GM12878 (cell line): ENCODE measurements at regions not wholly inside any gene's neighbourhood (a gene's known extent, or its start where the extent isn't known, plus 50 kb on each side); places are given as distances from the start of the nearest gene placed in this dataset.

ENCODE experiments used
- ATAC-seq: fragments of 200-7000 bp; cut with Tn5 transposase; 3 replicates; pipeline ENCODE4 v1.9.1; 2020; ENCODE audit warnings: mild to moderate bottlenecking, moderate library complexity
- BruUV-seq: library from RNA; stranded (reverse); fragments of 400-500 nt; replicated peaks from 2 replicates; lab custom pipeline; 2021; lab: Mats Ljungman, UMichigan
- CTCF ChIA-PET: fragments of 300-600 bp; sonication (Branson Sonifier 250); formaldehyde crosslinking; extraction: SDS; loops from one replicate; lab custom pipeline; 2021; ENCODE audit warnings: inconsistent platforms; lab: Yijun Ruan, JAX
- POLR2A ChIA-PET: fragments of 350-600 bp; formaldehyde crosslinking; extraction: SDS; loops from one replicate; lab custom pipeline; 2021; ENCODE audit warnings: inconsistent platforms; lab: Charles Lee
- RAD21 ChIA-PET: fragments of 300-600 bp; sonication (Branson Sonifier 250); formaldehyde crosslinking; loops from one replicate; lab custom pipeline; 2023; ENCODE audit warnings: antibody characterized with exemption; ENCODE audit not compliant: unreplicated experiment; lab: Charles Lee
- SMC1A ChIA-PET: fragments of 300-600 bp; sonication (Branson Sonifier 250); formaldehyde crosslinking; loops from one replicate; lab custom pipeline; 2023; ENCODE audit not compliant: unreplicated experiment, uncharacterized antibody; lab: Charles Lee
- DNase-seq: peaks from one replicate; pipeline ENCODE4 v3.0.0-alpha.2; 2011; ENCODE audit warnings: low read depth, low spot score
- FAIRE-seq: peaks from 3 replicates; lab custom pipeline; 2011; peaks lifted over from hg19 to GRCh38; lab: Jason Lieb, UNC
- H2AFZ ChIP-seq: 2 replicates; pipeline ENCODE4 v1.6.0; 2011; ENCODE audit warnings: low read depth, low read length, control low read depth; ENCODE audit not compliant: control insufficient read depth
- H3K27ac ChIP-seq: 2 replicates; pipeline ENCODE4 v1.5.1; 2011; ENCODE audit warnings: control low read depth; ENCODE audit not compliant: control insufficient read depth, insufficient read depth
- H3K27me3 ChIP-seq, 2 experiments: replicated peaks in 1 of 2; 2 replicates each; pipeline versions ENCODE4 v1.6.0 to v1.6.1; 2011; ENCODE audit warnings: low read length in 1 of 2; ENCODE audit not compliant: control insufficient read depth in 2 of 2, insufficient read depth in 2 of 2
- H3K36me3 ChIP-seq, 2 experiments: 2 replicates each; pipeline ENCODE4 v1.5.1; 2011; ENCODE audit warnings: low read length in 1 of 2; ENCODE audit not compliant: control insufficient read depth in 2 of 2, insufficient read depth in 2 of 2
- H3K4me1 ChIP-seq: 2 replicates; pipeline ENCODE4 v1.6.1; 2011; ENCODE audit warnings: mild to moderate bottlenecking, low read length, moderate library complexity, mixed read lengths; ENCODE audit not compliant: control insufficient read depth, insufficient read depth
- H3K4me2 ChIP-seq: 2 replicates; pipeline ENCODE4 v1.6.0; 2011; ENCODE audit warnings: control low read depth; ENCODE audit not compliant: control insufficient read depth, insufficient read depth
- H3K4me3 ChIP-seq: fragments of 200-600 bp; sonication (generic); 2 replicates; pipeline ENCODE4 v1.5.1; 2016
- H3K79me2 ChIP-seq: 2 replicates; pipeline ENCODE4 v1.6.0; 2011; ENCODE audit warnings: low read length; ENCODE audit not compliant: control insufficient read depth, insufficient read depth
- H3K9ac ChIP-seq: 2 replicates; pipeline ENCODE4 v1.8.0; 2011; ENCODE audit warnings: low read length, control low read depth, mixed read lengths; ENCODE audit not compliant: control insufficient read depth, insufficient read depth
- H3K9me3 ChIP-seq: replicated peaks from 3 replicates; pipeline ENCODE4 v1.5.1; 2011; ENCODE audit warnings: mild to moderate bottlenecking, low read length; ENCODE audit not compliant: control insufficient read depth, insufficient read depth
- H4K20me1 ChIP-seq: 2 replicates; pipeline ENCODE4 v1.6.0; 2011; ENCODE audit not compliant: control insufficient read depth, insufficient read depth
- BRCA1 ChIP-seq: IDR thresholded peaks from 2 replicates; pipeline ENCODE4 v1.6.1; 2011; ENCODE audit warnings: low read depth, low read length, improper control_type of control experiment
- CTCF ChIP-seq, 3 experiments: IDR thresholded peaks in 2 of 3; conservative IDR thresholded peaks in 1 of 3; 2 replicates each; pipeline ENCODE4 v1.5.1; 2011; ENCODE audit warnings: low read depth in 3 of 3, low read length in 3 of 3, mild to moderate bottlenecking in 3 of 3, control low read depth in 2 of 3, moderate library complexity in 2 of 3, inconsistent platforms in 1 of 3, mixed read lengths in 1 of 3; ENCODE audit not compliant: control insufficient read depth in 2 of 3, insufficient read depth in 1 of 3; ENCODE audit errors: extremely low read depth in 1 of 3
- RAD21 ChIP-seq: IDR thresholded peaks from 2 replicates; pipeline ENCODE4 v1.6.1; 2011; ENCODE audit warnings: mild to moderate bottlenecking, low read depth, low read length, moderate library complexity; ENCODE audit not compliant: insufficient read depth
- SMC3 ChIP-seq: IDR thresholded peaks from 2 replicates; pipeline ENCODE4 v1.6.1; 2011; ENCODE audit warnings: low read length, improper control_type of control experiment, borderline replicate concordance
- ZNF687 ChIP-seq: fragments of 450-650 bp; IDR thresholded peaks from 2 replicates; pipeline ENCODE4 v1.6.1; 2017; ENCODE audit warnings: mild to moderate bottlenecking, moderate library complexity
- in situ Hi-C: fragments of 300-500 bp; cut with MboI; formaldehyde crosslinking; loops from 9 replicates; pipeline ENCODE4 v1.14.3; 2018; ENCODE audit warnings: mixed read lengths
- intact Hi-C: fragments of 100-400 bp; cut with micrococcal nuclease; formaldehyde crosslinking; loops from one replicate; pipeline ENCODE4 v1.14.2; 2022; ENCODE audit not compliant: unreplicated experiment

GRCh38 chr10:28250782-28251181, 52.1 kb downstream of the MPP7 start:
- no peak for DNase-seq
- Histone ChIP-seq H3K27ac (no peak overlapping the region), H3K27me3 (no peaks in the 10 kb centered on the region; a peak in 1 of 4 replicates), H3K79me2 (no peaks in the 10 kb centered on the region), H3K4me2 (no peak overlapping the region), H3K36me3 (no peaks in the 10 kb centered on the region), H3K9ac (no peak overlapping the region), H3K4me1 (no peaks in the 10 kb centered on the region), H3K4me3 (no peak overlapping the region), H2AFZ (no peak overlapping the region), H4K20me1 (no peaks in the 10 kb centered on the region), H3K9me3 (no peaks in the 10 kb centered on the region)
- in situ Hi-C loops, result no loop called here
- ChIA-PET POLR2A (no interaction called here), CTCF (interaction anchor here (1.0 to 4.2 kb wide), 8 partner anchors 10 to 151 kb away, joined by 3 to 77 read pairs (median 6); no protein-coding TSS in a partner anchor), SMC1A (interaction anchor here (1.0 to 3.8 kb wide), 6 partner anchors 31 to 143 kb away, joined by 3 to 39 read pairs (median 6); no protein-coding TSS in a partner anchor)
- peak; percentile 32; the same call in 1 of the 3 replicates for ATAC-seq
- intact Hi-C loops, result loop anchor here (1.0 kb wide), 1 partner anchor 132 kb away; no protein-coding TSS in a partner anchor
- FAIRE-seq, result no peak
- no TSS peak for BruUV-seq
- TF ChIP-seq RAD21 (peak; percentile 60), BRCA1 (no peak), ZNF687 (no peak), SMC3 (peak; percentile 62; the same call in 1 of the 2 replicates), CTCF (IDR thresholded peaks at IDR 0.05 in 2 of 3, conservative IDR thresholded peaks at IDR 0.05 in 1 of 3; ENCODE audit: control insufficient read depth in 2 of 3, extremely low read depth in 1 of 3, insufficient read depth in 1 of 3, low read depth in 3 of 3, low read length in 3 of 3) (peak in 2 of 3 experiments; percentile 43 to 52; a peak in 3 of 6 replicates)
- TF ChIP-seq, all 136 proteins: peak for 3
- RAD21 ChIA-PET, result interaction anchor here (1.0 to 2.4 kb wide), 6 partner anchors 15 to 143 kb away, joined by 3 to 39 read pairs (median 4); no protein-coding TSS in a partner anchor
